GM21825 (cell line): ENCODE measurements at regions not wholly inside any gene's neighbourhood (a gene's known extent, or its start where the extent isn't known, plus 50 kb on each side); places are given as distances from the start of the nearest gene placed in this dataset.

Source experiments
- ATAC-seq: cut with Tn5 transposase; IDR thresholded peaks from one replicate; pipeline ENCODE4 v1.9.1; 2021; ENCODE audit warnings: mild to moderate bottlenecking, moderate library complexity; ENCODE audit not compliant: unreplicated experiment

DNA sequence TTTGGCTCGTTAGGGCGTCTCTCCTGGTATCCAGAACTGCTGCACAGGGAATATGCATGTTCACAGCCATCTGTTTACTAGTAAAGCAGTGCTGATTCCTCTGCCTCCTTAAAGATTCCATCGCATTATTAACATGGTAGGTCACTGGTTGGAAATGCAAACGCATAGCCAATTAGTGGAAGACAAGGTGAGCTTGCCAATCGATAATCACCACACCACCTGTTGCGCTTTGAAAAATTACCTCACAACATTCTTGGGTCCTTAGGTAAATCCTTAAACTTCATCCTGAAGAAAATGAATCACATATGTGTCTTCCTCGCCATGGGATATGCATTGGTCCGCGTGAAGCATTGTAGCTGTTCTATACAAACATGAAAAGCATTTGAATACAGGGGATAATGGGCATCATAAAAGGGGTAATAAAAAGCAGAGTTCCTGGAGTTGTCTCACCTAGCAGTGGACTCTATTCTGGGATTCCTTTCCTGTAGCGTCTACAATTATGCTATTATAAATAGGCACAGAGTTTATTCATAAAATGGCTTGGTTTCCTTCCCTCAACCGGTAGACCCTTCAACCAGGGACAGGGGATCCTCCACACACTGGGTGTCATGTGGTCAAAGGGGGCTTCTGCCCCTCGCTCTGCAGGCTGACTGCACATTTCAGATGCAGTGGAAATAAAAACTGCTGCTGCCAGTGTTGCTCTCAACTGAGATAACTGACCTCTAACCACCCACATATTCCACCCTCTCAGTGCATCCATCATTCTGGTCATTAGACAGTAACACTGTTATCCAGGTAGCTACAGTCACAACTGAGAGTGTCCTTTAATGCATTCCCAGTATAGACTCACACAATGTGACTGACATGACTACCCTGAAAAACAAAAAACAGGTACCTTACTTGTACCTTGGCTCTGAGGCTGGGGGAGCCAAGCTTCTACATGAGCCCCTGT, 389.2 kb upstream of the NFE2L3 start:
- ATAC-seq = no peak

DNA sequence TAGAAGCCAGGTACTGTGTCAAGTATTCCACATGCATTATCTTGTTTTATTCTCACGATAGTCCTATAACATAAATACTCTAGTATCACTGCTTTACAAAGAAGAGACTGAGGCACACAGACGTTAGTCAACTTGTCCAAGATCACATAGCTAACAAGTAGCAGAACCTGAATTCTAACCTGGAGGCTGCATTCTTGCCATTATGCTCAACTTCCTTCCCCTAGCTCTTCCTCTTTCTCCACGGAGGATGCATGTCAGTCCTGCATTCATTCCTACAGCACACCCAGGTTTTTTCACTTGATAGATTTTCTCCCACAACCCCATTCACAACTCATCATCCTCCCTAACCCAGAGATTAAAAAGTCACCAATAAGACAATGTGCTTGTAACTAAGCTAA, 388.5 kb upstream of the NFE2L3 start:
- no peak for ATAC-seq

DNA sequence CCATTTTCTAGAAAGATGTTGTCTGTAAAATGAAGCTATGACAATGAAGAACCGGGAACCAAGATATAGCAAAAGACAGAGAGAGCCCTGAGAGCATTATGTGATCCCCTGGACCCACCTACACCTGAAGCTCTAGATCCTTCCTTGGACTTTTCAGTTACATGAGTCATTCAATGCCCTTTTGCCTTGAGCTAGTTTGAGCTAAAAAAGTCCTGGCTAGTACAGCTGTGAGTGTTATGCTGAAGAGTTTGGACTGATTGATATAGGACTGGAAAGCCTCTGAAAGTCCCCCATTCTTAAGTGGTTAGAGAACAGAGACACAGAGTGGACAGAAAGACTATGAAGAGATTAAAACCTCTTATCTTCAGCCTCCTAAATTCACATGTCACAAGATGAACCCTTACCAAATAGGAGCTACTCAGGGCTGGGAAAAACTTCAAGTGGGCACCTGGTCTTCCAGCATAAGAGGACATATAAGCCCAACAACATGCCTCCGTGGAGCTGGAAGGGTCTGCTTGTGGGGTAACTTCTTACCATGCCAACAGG, 386.8 kb upstream of the NFE2L3 start:
- ATAC-seq = no peak

DNA sequence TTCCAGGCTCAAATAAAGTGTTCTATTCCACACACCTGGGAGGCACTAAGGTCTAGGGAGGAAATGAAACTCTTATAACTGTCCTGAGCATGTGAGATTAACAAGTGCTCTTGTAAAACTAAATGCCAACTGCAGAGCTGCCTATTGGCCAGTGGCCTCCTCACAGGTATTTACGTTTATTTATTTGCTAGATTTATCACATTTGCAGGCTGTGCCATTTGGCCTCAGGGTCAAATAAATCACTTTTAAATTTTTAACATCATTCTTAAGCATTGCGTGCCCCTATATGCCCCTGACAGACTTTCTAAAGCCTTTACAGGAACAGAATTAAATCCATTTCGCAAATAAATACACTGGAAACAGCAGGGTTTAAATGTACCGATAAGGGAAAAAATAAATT, 381.8 kb upstream of the NFE2L3 start:
- ATAC-seq = no peak

DNA sequence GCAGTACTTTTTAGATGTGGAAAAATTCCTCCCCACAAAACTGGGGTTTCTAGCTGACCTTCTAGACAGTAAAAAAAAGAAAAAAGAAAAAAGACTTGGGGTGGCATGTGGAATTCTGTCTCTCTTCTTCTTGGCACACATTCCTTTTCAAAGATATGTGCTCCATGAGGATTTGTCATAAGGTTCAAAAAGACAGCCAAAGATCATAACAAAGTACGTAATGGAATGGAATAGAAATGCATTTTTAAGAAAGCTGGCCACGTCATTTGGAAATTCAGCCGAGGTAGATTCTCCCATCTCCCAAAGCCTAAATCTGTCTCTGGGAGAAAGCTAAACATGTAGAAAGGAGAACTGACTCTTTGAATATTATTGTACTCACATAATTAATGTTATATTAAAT, 381.3 kb upstream of the NFE2L3 start:
- no peak for ATAC-seq

DNA sequence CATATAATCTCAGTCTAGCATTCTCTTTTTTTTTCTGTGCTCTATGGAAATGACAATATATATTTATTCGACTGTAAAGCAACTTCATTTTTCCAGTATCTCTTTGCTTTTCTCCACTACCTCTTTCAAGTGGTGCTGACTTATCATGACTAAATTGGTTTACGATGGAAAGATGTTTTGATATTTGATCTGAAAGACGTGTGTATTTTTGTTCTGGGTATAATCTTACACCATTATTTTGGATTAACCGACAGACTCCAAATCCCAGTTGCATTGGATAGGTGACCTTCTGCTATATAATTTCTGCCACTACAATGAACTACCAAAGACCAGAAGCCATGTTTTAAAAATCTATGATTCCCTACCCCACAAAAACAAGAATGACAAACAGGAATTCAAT, 380.5 kb upstream of the NFE2L3 start:
- no peak for ATAC-seq

DNA sequence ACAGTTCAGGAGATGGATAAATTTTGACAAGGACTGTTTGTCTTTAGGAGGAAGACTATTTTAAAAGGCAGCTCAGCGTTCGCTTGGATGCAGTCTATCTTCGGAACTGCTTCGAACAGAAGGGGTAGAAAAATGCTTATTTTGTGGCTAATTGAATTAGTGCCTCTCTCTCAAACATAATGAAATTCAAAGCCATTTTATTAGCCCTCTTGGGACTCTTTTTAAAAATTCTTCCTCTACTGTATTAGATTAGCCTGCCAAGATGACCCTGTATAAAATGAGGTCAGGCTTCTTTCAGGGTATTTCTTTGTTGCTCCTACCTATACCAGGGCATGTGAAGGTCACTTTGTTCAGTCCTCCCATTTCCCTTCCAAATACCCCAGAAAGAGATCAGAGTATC, 379.2 kb upstream of the NFE2L3 start:
- ATAC-seq = no peak

DNA sequence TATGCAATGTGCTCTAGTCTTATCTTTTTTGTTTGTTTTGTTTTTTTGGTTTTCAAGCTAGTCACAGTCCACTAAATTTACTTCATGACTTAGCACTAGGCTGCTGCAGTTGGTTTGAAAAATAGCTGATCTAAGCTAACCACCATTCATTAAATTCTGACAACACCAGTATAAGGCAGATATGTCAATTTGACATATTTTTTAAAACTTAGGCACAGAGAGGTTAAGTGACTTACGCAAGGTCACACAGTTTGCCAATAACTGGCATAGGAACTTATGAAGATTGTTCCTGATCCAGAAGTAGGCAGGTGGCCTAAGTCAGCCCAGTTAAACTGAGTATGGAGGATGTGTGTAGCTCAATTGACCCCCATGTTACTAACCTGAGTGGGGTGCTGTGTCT, 377.3 kb upstream of the NFE2L3 start:
- ATAC-seq = no peak

DNA sequence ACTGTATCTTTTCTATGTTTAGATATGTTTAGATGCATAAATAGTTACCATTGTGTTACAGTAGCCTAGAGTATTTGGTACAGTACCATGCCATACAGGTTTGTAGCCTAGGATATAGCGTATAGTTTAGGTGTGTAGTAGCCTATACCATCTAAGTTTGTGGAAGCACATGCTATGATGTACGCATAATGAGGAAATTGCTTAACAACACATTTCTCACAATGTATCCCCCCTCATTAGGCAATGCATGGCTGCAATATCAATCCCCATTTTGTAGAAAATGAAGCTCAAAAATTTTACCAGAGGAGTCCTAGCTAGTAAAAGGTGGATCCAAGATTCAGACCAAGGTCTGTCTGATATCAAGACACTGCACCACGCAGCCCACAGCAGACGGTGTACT, 376.4 kb upstream of the NFE2L3 start:
- ATAC-seq = no peak

DNA sequence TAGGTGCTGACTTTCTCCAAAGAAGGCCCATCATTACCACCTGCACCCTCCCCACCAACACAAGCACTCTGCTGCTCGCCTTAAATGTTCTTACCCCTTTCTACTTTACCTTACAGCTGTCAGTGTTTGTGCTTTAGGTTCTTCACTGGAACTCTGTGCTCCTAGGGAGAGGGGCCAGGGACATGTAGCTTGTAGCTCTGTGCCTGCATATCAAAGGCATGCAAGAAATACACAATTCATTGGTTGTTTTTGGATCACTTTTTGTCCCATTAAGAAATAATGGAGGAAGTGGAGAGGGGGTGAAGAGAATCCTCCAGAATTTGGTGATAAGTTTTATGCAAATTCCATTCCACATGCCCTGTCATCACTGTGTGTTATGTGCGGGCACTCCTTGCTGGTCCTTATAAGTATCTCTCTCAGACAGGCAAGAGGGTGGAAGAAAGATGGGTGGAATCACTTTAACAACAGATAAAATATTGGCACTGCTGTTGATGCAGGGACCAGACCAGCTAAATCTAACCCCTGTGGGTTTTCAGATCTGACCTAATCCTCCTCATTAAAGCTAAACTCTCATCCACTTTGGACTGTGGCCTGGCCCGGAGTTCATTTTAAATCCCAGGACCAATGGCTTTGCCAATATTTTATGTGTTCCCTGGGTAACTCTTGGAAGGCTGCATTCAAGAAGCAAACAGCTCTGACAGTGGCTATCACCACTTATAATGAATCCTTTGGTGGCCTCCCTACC, 375.8 kb upstream of the NFE2L3 start:
- ATAC-seq = no peak

DNA sequence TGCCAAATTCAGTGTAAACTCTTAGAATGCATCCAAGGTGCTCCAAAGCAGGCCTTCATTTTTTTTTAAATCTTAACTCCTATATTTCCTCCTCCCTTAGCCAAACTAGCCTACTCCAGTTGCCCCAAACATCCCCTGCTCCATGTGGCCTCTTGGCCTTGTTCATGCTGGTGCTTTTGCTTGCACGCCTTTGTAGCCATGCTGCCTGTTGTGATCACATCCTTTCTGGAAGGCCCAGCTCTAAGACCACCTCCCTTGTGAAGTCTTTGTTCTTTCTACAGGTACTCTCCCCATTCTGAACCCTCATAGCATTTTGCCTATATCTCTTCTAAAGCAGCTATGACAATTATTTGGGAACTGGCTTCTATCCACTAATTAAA, 375.3 kb upstream of the NFE2L3 start:
- ATAC-seq = no peak

DNA sequence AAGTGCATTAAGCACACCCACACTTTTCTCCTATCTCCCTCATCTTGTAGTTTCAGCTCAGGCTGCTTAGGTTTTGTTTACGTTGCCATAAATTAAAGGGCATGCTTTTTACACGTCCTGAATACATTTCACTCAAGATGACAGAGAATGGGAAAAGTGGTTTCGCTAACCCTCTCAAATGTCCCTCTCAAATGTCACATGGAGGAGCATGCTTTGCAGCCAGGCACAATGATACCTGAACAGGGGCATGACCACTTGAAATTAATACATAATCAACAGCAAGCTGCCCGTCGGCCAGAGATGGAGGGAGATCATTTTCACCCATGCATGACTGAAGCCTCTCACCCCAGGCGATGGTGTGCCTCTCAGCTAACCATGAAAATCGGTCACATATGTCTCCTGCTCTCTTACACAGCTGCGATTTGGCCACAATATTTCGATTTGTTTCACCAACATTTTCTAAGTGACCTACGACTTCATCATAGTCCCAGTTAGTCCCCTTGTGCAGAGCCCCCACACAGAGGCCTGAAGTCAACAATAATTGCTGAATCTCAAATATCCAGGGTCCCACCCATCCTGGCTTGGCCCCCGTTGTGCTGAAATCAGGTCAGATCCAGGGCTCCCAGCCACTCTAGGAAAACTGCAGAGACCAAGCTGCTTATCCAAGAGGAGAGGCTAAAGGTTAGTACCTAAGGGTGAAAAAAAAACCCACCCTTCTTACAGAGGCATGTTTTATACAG, 373.9 kb upstream of the NFE2L3 start:
- no peak for ATAC-seq

DNA sequence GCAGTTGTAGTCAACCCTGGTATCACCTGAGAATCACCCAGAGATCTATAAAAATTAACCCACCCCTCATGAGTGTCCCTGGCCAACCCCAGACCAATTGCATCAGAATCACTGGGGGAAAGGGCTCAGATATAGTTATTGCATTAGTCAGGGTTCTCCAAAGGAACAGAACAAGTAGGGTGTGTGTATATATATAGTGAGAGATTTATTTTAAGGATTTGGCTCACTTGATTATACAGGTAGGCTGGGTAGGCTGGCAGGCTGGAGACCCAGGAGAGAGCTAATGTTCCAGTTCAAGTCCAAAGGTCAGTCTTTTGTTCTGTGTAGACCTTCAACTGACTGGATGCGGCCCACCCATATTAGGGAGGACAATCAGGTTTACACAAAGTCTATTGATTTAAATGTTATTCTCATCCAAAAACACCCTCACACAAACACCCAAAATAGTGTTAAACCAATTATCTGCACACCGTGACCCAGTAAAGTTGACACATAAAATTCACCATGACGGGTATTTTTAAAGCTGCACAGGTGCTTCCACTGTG, 372.9 kb upstream of the NFE2L3 start:
- ATAC-seq = no peak

DNA sequence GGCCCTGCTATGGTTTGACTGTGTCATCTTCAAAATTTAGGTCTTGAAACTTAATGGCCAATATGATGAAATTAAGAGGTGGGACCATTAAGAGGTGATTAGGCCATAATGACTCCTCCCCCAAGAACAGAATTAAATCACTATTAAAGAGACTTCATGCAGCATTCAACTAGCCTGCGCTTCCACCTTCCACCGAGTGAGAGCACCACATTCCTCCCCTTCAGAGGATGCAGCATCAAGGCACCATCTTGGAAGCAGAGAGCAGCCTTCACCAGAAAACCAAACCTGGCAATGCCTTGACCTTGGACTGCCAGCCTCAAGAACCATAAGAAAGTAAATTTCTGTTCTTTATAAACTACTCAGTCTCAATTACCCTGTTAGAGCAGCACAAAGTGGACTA, 371.1 kb upstream of the NFE2L3 start:
- no peak for ATAC-seq

DNA sequence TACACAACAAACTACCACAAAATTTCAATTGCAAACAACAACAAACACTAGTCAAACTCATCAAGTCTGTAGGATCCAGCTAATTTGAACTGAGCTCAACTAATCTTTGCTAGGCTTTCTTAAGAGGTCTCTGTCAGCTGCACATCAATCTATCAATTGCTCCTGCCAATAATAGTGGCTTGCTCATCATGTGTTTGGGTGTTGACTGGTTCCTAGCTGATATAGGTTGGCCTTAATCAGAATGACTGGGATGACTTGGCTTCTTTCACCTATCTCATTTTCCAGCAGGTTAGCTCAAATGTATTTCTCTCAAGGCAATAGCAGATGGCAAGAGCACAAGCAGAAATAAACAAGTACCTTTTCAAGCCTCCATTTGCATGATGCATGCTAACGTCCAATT, 370.3 kb upstream of the NFE2L3 start:
- ATAC-seq = no peak

DNA sequence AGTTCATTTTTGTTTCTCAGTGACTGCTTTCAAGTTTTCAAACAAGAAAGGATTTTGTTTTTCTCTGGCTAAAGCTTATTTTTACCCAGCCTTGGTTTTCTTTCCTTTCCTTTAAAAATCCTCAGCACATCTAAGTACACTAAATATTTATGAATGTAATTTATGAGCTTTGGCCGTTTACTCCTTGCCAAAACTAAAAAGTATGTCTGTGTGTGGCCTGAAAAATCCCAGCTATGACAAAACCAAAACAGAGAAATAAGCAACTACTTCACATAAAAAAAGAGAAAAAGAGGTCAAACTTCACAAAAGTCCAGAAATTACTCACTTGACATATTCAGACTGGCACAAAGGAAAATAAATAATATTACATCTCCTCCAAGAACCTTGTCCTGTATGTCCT, 365.1 kb upstream of the NFE2L3 start:
- ATAC-seq = no peak

DNA sequence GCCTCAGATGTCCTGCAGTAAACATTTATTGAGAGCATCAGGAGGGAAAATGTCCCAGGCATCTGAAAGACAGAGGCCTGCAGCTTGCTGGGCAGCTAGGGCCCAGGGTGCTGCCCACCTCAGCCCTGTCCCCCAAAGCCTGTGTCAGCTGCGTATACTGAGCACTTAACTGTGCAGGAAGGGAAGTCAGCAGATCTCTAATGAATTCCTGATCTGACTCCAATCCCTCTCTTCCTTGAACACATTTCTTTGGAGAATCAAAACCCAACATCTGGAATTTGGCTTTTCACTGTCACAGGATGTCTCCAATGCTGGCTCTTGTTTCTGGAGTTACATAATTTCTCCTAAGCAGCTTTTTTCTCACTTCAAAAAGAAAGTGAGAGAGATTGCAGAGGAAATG, 364.7 kb upstream of the NFE2L3 start:
- no peak for ATAC-seq

DNA sequence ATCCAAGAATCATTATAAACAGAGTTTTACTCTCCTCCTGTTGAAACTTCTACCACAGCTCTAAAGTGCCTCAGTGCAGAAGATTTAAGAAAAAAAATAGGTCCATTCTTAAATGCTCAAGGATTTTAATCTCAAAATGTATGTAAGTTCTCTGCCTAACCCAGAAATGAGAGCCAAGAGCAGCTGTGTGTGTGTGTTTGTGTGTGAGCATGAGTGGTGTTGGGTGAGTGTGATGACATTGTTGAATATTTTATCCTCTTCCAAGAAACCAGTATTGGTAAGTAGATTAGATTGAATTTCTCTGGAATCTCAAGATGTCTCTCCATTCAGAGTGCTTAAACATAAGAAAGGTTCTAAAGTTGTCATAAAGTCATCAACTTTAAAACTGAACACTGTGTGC, 363.6 kb upstream of the NFE2L3 start:
- ATAC-seq = no peak

DNA sequence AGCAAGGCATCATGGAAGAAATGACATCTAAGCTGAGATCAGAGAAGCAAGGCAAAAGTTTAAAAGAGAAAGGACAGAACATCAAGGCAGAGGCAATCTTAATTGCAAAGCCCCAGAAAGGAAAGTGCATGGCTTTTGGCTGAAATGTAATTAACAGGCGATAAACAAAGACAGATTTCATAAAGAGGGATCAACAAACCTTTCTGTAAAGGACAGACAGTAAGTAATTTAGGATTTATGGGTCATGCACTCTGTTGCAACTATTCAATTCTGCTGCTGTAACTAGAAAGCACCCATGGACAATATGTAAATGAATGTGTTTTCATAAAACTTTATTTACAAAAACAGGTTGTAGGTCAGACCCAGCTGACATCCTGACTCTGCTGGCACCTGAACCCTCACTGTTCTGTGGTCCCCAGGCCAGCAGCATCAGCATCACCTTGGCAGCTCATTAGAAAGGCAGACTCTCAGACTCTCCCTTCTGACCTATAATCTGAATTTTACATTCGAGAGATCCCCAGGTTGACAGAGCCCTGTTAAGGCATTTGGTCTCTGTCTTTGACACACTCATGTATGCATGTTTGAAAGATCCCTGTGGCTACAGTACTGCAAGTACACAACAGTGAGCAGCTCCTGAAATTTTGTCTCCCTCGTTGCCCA, 362.9 kb upstream of the NFE2L3 start:
- no peak for ATAC-seq
